Renal cortex interstitium (tissue), 11 donors: ENCODE measurements at regions not wholly inside any gene's neighbourhood (a gene's known extent, or its start where the extent isn't known, plus 50 kb on each side); places are given as distances from the start of the nearest gene placed in this dataset.
A peak's percentile ranks its signal among the peaks of the same experiment; 100 is the strongest.
"Not testable (repeated sequence)": the region's sequence is repeated elsewhere in the genome, so short reads cannot be mapped to it uniquely, and the experiment has no call there.

Source experiments
- DNase-seq, 11 donors: peaks; one replicate each; pipeline ENCODE4 v3.0.0-alpha.2; 2013; ENCODE audit warnings: low read depth in 9 of 11, low spot score in 4 of 11; ENCODE audit errors: extremely low read depth in 1 of 11

DNA sequence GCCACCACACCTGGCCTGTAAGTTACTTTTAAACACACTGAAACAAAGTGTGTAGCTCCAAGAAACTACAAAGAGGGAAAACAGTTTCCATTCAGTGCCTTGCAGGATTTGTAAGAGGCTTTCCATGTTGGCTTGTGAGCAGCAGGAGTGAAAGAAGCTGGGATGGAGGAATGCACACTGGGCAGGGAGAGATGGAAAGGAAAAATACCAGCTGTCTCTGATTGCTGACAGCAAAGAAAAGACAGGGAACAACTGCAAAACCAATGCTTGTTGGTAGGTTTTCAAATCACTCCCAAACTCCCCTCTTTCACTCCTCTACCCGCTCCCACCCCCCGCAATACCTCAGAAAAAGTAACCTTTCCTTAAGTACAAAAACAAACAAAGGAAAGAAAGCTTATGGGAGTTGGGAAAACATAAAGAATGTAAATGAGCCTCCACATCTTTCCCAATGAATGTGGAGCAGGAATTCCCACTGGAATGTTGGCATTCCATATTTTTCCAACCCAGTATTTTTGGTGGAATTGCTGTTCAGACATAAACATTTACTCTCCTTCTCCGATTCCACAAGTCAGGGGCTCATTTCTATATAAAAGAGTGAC, 166.1 kb downstream of the THBS2 start:
- no peak for DNase-seq

DNA sequence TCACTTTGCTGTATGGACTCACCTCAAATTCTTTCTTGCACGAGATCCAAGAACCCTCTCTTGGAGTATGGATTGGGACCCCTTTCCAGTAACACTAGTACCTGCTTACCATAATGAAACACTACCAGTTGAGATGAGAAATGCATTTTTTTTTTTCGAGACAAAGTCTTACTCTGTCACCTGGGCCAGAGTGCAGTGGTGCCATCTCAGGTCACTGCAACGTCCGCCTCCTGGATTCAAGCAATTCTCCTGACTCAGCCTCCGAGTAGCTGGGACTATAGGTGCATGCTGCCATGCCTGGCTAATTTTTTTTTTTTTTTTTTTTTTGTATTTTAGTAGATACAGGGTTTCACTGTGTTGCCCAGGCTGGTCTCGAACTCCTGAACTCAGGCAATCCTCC, 167.0 kb downstream of the THBS2 start:
- not testable (repeated sequence) for DNase-seq

DNA sequence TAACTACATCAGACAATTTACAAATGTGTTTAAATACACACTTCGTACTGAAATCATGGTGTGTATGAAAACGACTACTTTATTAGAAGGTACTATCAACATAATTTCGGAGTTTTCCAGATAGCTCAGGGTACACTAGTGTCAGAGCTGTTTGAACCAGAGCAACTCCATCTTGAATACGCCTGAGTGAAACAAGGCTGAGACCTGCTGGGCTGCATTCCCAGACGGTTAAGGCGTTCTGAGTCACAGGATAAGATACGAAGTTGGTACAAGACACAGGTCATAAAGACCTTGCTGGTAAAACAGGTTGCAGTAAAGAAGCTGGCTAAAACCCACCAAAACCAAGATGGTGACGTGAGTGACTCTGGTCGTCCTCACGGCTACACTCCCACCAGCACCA, 167.6 kb downstream of the THBS2 start:
- DNase-seq = no peak

DNA sequence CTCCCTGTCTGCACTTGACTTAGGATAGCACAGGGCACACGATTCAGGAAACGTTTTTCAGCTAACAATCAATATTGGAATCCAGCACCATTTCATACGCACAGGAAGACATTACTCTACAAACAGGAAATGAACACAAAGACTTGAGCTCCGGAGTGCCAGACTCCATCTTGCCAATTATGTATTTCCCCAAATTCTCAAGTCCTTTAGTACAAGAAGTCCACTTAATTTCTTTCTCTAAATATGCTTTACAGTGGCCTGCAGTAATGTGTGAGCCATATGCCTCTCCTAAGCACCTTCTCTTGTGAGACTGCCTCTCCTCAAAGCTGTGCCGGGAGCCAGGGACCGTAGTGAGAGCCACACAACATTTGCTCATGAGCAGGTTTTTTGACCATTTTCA, 168.2 kb downstream of the THBS2 start:
- DNase-seq = no peak

DNA sequence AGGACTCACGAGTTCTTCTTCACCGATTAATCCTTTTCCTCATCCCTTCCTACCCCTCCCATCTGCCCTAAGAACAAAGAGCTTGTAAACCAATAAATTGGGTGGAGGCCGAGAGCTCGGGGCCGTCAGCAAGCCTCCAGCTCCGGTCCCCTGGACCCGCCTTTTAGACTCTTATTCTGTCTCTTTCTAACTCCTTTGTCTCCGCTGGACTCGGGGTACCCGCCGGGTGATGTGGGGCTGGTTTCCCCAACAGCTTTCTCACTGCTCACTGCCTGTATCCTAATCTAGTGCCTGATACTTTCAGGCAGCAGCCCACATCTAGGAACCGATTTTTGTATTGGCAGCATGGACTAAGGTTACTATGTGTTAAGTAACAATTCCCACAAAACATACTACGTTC, 169.1 kb downstream of the THBS2 start:
- not testable (repeated sequence) for DNase-seq

DNA sequence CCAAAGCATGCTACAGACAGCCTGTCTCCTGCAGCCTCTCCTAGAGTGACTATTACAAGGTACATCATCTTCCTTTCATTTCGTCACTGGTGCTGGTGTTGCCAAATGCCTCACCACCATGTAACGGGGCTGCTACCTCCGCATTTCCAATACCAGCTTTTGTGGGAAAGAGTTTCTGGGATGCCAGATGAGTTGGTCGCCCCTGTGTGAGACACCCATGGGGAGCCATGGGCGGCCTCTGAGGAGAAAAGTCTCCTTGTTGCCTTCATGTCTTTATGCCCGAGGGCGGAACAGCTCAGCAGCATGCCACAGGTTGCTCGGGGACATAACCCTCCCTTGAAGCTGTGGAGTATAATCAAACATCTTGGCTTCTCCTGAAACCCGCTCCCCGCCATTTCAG, 169.6 kb downstream of the THBS2 start:
- DNase-seq = no peak

DNA sequence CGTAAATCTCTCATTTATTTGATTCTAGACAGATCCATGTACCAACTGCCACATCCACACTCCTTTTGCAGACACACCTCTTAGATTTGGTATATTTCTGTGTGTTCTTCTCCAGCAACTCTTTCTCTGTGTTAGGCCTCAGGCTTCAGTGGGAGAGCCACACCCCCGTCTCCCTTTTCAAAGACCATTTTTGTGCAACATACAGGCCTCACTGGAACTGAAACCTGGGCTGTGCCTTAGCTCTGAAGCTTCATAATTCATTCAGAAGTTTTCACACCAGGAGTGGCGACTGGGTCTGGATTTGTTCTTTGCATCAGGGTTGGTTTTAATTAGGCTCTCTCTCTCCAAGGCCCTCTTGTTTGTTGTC, 170.2 kb downstream of the THBS2 start:
- DNase-seq = no peak

DNA sequence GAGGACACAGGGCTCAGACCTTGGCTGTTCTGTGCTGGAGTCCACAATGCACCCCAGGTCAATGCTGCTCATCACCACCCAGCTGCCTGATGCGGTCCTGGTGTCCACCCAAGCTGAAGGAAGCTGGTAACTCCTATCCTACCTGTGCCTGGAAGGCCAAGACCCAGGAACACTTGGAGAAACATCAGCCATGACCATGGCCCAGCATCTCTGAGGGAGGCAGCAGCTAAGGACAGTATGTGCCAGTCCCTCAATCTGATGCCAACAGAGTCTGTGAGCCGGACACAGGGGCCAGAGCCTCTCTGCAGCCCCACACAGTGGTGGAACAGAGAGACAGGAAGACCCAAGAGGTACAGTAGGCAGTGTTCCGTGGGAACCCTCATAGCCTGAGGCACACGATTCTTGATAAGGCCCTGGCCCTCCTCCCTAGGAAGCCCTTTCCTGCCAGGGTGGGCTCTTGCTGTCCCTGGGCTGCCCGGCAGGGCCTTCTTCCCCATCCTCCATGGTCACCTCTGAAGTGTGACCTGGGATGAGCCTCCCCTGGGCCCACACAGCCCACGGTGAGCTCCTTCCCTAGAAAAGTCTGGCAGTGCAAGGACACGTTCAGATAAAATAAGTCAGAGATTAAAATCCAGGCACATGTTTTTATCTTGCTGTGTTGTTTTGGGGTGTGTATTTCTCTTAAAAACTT, 170.7 kb downstream of the THBS2 start:
- DNase-seq = no peak

DNA sequence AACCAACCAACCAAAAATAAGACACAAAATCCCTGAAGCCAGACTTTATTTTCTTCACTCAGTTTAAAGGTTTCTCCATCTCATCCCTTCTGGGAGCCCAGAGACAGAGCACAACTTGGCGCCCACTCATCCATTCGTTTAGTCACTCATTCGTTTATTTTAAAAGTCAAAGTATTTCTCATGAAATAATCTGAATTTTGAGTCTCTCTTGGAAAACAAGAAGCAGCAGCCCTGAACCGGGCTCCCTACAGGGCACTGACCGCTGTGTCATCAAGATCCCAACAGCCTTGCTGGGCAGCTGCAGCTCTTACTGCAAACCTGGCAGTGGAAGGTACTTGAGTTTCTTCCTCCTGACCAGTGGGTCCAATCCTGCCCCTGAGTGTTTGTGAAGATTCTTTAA, 171.6 kb downstream of the THBS2 start:
- DNase-seq = no peak

DNA sequence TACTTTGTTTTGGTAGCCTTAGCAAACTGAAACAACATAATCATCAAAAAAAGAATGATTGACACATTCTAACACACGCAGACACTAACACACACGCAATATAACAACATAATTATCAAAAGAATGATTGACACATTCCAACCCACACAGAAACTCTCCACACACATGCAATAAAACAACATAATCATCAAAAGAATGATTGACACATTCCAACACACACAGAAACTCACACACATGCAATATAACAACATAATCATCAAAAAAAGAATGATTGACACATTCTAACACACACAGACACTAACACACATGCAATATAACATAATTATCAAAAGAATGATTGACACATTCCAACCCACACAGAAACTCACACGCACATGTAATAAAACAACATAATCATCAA, 172.4 kb downstream of the THBS2 start:
- DNase-seq = no peak

DNA sequence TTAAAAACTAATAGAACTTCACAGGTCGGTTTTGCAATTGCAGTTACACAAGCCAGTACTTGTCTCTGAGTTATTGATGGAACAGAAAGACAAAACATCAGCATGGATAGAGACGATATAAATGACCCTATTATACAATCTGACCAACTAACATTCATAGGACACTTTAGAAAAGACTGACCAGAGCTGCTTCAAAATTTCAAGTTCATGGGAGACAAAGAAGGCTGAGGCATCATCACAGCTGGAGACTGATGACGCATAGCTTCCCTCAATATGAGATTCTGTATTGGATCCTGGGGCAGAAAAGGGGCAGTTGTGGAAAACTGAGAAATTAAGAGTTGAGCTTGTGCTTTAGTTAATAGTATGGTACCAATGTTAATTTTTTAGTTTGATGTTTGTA, 174.0 kb downstream of the THBS2 start:
- DNase-seq = no peak

DNA sequence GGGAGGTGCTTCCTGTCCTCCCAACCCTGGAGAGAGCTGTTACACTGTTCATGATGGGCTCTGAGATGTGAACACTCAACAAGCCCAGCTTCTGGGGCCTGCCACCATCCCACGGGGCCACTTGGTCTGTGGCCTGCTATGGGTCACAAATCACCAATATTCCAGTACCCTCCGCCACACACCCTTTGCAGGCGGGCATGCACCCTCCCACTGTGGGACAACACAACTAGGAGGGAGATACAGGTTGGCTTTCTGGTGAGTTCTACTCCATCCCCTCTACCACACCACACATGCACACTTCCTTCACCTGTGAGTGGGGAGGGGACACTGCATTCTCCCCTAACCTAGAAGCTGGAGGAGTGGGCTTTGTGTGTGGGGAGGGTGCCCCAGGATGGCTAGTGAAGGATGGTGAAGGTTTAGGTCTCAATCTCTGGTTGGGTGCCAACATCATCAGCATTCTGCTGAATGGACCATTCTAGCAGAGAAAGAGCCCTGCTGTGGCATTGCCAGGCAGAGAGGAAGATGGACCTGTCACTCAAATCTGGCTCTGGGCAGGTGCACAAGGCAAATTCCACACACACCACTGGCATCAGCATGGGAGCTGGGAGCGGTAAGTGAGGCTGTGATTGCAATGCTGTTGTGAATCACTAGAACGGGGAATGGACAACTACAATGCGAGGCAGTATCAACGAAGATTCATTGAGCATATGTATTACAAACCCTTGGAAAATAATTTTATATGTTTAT, 175.1 kb downstream of the THBS2 start:
- DNase-seq = no peak

DNA sequence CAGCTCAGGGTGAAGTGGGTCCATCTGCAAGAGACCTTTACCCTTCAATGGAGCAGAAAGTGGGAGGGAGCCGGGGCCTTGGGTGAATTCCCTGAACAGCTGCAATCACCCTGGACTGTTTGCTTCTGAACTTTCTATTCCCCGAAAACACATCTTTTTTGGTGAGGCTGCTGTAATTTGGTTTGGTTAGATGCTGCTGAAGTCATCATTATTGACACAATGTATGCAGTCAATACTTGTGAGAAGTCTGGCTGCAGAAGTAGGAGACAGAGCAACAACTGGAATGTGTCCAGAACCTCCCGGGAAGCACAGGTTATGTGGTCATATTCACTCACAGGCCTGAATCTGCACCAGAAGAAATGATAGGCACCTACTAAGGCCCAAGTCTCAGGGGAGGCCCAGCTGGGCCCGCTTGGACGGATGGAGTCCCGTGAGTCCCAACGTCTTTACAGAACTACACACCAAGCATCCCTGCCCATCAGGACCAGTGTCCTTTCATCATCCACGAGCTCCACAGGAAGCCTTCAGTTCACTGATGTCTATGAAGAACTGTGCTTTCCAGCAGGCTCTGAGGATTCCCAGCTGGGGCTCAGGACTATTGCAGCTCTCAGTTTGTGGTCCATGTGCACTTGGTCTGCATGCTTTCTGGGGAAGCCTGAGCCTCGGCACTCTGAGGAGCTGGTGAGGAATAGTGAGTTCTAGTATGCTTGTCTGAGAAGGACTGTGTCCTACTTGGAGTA, 177.6 kb downstream of the THBS2 start:
- no peak for DNase-seq

DNA sequence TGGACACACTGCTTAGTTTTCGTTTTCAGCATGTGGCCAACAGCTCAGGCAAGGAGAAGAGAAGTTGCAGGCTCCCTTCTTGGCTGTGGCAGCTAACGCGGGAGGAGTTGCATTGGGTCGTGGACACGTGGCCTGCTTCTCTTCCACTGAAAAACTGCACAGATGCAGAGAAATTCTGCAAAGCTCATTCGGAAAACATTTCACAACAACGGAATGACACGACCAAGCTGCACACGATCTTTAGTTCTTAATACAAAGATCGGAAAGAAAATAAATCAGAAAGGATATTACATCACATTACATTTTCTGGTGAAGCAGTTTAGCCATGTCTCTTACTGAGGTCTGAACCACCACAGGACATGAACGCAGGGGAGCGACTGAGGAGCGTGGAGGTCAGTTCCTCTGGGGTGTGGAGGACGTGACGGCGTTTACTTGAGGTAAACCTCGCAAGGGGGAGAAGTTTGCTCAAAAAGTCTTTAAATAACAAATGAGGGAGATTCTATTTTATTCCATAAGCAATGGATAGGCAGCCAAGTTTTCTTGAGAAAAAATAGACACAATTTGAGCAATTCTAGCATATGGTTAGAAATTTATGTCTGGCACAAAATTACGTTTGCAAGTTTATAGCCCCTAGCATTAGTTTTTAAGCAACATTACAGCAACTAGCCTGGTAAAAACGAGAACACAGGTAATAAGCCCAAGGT, 178.3 kb downstream of the THBS2 start:
- DNase-seq = peak in 6 of 11 donors; percentile 43 to 71 (median 60)

DNA sequence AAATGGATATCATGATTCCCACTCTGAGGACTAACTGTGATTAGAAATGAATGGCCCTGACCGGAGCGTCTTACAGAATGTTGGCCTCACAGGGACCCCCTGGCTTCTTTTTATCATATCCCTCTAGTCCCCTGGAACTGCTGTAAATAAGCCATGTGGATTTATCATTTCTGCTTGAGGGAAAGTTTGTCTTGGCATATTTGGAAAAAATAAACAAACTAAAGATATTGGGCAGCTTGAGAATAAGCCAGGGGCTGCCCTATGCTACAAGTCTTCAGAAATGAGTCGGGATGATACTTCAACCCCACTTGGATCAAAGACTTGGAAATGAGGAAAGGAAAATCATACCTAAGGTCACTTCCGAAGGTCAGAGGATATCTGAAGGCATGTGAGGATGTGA, 179.1 kb downstream of the THBS2 start:
- no peak for DNase-seq

DNA sequence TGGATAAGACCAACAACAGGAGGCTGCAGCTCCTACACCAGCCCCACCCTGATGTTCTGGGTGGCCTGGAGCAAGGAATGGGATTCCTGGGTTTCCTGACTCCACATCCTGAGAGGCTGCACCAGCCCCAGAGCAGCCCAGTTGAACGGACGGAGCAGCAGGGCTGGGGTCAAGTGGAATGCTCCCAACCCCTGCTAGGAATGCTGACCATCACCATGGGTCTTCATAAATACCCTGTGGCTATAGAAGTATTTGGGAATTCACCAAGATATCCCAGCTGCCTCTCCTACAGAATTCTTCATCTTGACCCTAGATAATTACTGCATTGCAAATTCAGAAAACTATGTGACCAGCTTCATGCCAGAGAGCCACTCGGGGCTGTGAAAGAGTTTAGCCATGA, 180.3 kb downstream of the THBS2 start:
- no peak for DNase-seq

DNA sequence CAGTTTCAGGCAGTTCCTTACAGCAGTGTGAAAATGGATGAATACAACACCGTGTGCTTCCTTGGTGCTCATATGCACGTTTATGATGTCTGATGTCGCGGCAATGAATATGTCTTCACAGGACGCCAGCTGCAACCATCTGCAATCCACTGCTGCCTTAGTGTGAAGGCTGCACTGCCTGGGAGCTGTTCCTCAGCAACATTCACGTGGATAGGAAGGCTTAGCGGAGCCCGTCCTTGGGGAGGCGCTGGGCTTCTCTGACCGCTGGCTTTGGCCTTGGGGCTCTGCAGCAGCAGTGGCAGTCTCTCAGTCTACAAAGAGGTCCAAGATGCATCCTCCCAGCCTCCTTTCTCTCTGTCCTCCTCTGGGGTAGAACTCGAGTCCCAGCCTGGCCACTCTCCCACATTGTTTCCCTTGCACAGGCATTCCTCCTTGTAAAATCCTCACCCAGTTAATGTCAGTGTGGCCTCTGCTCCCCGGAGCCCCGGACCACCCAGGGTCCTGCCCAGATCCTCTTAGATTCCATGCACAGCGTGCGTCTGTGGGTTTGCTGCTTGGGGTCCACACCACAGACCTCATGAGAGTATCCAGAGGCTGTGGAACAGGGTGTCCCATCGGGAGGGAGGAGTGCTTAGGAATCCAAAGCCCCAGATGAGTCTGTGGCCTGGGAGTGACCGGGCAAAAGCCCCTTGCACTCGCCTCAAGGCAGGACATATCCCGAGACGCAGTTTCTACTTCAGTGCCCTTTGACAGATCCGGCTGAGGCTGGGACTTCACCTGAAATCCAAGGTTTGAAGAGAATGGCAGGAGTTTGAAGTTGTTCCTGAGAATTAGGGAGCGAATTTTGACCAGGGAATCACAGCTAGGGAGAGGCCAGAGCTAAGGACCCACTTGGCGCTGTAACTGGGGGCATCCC, 181.3 kb downstream of the THBS2 start:
- no peak for DNase-seq

DNA sequence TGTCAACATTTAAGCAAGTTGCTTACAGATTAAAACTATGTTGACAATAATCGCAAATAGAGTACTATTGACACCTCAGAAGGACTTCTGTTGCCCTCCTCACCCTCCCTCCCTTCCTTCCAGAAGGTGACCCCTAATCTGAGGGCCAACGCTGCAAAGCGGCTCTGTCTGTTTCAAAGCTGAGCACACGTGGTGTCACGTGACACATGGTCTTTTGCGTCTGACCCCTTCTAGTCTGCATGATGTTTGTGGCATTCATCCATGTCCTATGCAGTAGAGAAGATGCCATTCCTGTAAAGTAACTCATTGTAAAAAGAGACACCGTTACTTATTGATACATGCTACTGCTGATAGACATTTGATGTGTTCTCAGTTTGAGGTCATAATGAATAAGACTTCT, 182.3 kb downstream of the THBS2 start:
- no peak for DNase-seq
